GM11168 (cell line): ENCODE measurements at regions not wholly inside any gene's neighbourhood (a gene's known extent, or its start where the extent isn't known, plus 50 kb on each side); places are given as distances from the start of the nearest gene placed in this dataset.

Source experiments
- in situ Hi-C: fragments of 300-500 bp; cut with MboI; formaldehyde crosslinking; loops from one replicate; pipeline ENCODE4 v1.12.0; 2022; ENCODE audit warnings: low sequenced_read_pairs; ENCODE audit not compliant: unreplicated experiment

- in situ Hi-C loops: loop anchor here (25.0 kb wide), 1 partner anchor 207 kb away; no protein-coding TSS in a partner anchor
These were observed 53.1 kb upstream of the COBL start for GRCh38 chr7:51369746-51370145.

DNA sequence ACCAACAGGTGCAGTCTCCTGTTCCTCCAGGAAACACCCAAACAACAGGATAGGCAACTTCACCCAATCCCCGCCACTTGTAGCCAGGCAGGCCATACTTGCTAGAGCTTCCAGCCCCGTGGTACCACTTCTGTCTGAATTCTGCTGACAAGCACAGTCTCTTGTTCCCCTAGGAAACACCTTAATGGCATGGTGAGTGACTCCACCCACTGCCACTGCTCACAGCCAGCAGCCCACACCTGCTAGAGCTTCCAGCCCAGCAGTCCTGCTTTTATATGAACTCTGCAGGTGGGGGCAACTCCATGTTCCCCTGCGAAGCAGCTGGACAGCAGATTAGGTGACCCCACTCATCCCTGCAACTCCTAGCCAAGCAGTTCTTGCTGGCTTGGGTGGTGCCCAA lies 52.6 kb upstream of the COBL start:
- in situ Hi-C loops: loop anchor here (25.0 kb wide), 1 partner anchor 207 kb away; no protein-coding TSS in a partner anchor

GRCh38 chr7:51368334-51368733 lies 51.7 kb upstream of the COBL start:
- in situ Hi-C loops: loop anchor here (25.0 kb wide), 1 partner anchor 206 kb away; no protein-coding TSS in a partner anchor

- in situ Hi-C loops: loop anchor here (25.0 kb wide), 1 partner anchor 205 kb away; no protein-coding TSS in a partner anchor
These were observed 51.0 kb upstream of the COBL start for GRCh38 chr7:51367614-51367968.

- in situ Hi-C loops: loop anchor here (25.0 kb wide), 1 partner anchor 205 kb away; no protein-coding TSS in a partner anchor
These were observed 50.5 kb upstream of the COBL start for GRCh38 chr7:51366930-51367613.
